CD4-positive, alpha-beta T cell treated with Interleukin-10 for 1 hour (primary cell): ENCODE measurements at regions not wholly inside any gene's neighbourhood (a gene's known extent, or its start where the extent isn't known, plus 50 kb on each side); places are given as distances from the start of the nearest gene placed in this dataset.

Experiments used
- DNase-seq: peaks from one replicate; pipeline ENCODE4 v3.0.0-alpha.2; 2020

DNA sequence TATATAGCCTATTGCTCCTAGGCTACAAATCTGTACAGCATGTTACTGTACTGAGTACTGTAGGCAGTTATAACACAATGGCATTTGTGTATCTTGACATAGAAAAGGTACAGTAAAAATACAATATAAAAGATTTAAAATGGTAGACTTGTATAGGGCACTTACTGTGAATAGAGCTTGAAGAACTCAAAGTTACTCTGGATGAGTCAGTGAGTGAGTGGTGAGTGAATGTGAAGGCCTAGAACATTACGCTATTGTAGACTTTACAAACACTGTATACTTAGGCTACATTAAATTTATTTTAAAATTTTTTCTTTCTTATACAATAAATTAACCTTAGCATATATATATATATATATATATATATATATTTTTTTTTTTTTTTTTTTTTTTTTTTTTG is 140.0 kb upstream of the UBE2E1 start:
- no peak for DNase-seq

- DNase-seq, result no peak
Measured at GRCh38 chr3:23666818-23667217, 138.9 kb upstream of the UBE2E1 start.

DNA sequence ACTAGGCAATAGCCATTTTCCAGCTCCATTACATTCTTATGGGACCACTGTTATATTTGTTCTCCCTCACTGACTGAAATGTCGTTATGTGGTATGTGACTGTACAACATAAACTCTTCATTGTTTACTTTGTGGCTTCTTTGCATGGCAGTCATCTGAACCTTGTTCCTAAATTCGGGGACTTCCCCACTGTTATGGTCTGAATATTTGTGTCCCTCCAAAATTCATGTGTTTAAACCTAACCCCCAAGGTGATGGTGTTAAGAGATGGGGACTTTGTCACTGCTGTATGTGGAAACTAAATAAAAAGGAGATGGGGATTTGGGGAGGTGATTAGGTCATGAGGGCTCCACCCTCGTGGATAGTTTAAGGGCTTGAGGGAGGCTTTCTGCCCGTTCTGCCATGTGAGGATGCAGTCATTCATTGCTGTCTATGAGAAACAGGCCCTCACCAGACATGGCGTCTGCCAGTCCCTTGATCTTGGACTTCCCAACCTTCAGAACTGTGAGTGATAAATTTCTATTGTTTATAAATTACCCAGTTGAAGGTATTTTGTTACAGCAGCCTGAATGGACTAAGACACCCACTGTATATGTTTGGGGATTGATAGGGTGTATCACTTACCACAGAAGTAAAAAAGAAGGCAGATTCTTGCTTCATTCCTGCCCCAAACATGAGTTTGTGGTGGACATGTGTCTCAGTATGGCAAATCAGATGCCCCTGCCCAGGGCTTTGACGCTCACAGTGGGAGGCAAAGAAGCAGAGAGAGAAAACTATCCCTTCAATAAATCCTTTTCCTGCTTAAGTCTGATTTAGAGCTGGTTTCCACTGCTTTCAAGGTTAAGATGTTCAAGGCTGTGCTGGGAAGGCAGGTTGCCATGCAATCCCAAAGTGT is 138.0 kb upstream of the UBE2E1 start:
- no peak for DNase-seq

DNA sequence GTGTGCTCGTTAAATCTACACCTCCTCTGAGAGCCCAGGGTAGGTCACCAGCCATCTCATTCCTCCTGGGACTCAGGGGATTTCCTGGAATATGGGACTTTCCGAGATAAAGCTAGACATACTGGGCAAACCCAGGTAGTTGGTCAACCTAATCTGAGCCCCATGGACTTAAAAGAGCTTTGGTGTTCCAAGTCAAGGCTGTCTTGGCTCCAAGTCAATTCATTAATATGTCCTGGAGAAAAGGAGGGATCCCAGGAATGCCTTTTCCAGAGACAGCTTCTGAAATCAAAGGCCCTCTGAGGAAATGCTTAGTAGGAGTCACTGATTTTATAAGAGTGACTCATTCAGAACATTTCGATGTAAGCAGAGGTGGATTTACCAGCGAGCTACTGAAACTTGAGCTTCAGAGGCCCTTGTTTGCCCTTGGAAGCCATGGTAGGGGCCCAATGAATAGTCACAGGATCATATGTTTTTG is 137.3 kb upstream of the UBE2E1 start:
- DNase-seq, result no peak

DNA sequence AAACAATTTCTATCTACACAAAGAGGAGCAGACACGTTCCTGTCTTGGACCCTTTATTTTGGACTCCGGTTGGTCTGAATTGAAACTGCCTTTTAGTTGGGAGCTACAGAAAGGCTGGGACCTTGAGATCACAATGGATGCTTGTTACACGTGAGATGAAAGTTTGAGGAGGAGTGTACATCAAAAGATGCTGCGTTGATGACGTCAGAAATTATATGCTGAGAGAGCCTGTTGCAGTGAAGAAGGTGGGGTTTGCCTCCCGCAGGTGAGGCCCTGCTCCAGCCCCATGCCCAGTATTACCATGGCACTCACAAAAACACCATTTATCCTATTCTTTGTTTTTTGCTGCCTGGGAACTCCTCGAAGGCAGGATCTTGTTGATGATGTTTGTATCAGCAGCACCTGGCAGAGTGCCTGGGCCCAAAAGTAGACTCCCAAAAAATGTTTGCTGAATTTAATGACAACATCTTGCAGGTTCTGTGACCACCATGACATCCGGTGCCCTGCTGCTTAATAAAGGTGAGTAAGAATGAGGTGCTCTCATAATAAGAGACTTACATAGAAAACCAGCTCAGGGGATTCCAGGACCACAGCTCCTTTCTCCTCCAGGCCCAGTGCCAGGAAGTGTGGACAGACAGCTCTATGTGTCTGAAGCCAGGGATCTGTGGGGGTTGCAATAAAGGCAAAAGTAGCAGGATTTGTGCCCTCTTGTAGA is 136.1 kb upstream of the UBE2E1 start:
- no peak for DNase-seq

GRCh38 chr3:23671851-23672589 is 133.7 kb upstream of the UBE2E1 start:
- DNase-seq, result no peak

- DNase-seq, result no peak
Measured at GRCh38 chr3:23672628-23673027, 133.1 kb upstream of the UBE2E1 start.

DNA sequence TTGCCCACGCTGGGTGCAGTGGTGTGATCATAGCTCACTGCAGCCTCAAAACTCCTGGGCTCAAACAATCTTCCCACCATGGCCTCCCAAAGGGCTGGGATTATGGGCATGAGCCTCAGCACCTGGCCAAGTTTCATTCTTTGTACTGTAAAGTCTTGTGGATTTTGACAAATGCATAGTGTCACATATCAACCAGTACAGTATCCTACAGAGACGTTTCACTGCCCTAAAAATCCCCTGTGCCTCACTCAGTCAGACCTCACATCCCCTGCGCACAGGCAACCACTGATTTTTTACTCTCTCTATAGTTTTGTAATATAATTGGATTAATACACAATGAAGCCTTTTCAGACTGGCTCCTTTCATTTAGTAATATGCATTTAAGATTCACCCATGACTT is 130.7 kb upstream of the UBE2E1 start:
- DNase-seq, result no peak

GRCh38 chr3:23676093-23676492 is 129.7 kb upstream of the UBE2E1 start:
- DNase-seq, result no peak

- DNase-seq, result no peak
Measured at GRCh38 chr3:23682646-23683045, 123.1 kb upstream of the UBE2E1 start.

- DNase-seq, result no peak
Measured at GRCh38 chr3:23685541-23686258, 120.1 kb upstream of the UBE2E1 start.

GRCh38 chr3:23686519-23686918 is 119.2 kb upstream of the UBE2E1 start:
- no peak for DNase-seq

DNA sequence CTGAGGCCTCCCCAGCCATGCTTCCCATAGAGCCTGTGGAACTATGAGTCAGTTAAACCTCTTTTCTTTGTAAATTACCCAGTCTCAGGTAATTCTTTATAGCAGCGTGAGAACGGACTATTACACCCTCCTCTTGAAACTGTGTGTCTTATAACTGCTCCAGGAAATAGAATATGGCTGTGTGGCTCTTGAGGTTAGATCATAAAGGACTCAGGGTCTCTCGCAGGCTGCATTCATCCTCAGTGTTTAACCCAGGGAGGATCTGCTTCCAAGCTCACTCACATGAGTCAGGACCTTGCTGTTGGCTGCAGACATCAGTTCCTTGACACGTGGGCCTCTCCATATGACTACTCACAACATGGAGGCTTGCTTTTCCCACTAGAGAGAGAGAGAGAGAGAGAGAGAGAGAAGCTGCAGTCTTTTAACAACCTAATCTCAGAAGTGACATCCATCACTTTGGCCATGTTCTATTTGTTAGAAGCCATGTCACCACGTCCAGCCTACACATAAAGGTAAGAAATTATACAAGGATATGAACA is 114.3 kb upstream of the UBE2E1 start:
- DNase-seq, result no peak

GRCh38 chr3:23696842-23697241 is 108.9 kb upstream of the UBE2E1 start:
- DNase-seq, result no peak

DNA sequence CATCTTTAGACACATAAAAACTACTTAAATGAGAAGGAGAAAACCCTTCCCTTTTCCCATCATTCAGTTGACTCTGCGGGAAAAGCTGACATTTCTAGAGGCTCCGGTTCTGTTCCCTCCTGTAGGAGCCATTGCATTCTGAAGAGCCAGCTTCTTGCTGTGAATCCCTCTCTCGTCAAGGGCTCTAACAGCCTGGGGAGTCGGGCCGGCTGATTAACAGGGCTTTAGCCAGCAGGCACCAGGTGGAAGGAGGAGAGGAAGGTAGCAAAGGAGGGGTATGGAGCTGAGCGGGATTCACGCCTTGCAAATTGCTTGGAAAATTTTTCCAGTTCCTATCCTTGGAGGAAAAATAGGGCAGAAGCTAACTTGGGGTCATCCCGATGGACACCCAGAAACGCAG is 108.3 kb upstream of the UBE2E1 start:
- no peak for DNase-seq

- no peak for DNase-seq
Measured at GRCh38 chr3:23698652-23699313, 107.0 kb upstream of the UBE2E1 start.

- DNase-seq, result no peak
Measured at GRCh38 chr3:23700616-23701015, 105.1 kb upstream of the UBE2E1 start.

DNA sequence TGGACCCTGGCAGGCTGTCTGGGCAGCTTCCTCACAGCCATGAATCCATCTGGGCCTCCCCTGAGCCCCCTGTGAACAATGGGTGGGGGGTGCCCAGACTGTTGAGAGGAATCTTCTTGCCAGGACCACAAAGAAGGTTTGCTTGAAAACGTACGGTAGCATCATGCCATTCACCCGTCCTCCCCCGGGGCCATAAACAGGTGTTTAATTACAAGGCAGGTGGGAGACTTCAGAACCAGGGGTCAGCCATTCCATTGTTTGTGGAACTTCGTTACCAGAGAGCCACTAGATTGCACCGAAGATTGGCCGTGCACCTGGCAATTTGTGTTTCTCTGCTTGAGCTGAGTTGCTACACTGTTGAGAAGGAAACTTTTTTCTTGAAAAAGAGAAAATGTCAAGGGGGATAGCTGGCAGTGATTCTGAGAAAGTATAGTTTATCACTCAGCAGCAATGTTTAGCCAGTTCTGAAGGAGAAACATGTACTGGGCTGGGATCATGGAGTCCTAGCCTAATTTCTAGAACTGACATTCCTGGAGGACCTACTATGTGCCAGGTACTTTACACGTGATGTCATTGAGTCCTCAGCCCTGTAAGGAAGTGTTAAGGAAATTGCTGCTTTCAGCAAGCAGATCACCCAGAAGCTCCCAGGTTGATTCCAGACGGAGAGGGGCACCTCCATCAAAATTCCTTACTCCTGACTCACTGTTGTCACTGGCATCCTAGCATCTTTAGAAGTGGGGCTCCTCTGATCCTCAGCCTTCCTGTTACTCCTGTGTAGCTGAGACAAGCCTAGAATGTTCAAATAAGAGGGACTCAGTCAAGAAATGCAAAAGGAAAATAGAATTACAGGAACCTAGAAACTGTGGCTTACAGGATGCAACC is 103.8 kb upstream of the UBE2E1 start:
- DNase-seq, result no peak

GRCh38 chr3:23704298-23704697 is 101.5 kb upstream of the UBE2E1 start:
- DNase-seq, result no peak

- no peak for DNase-seq
Measured at GRCh38 chr3:23706111-23706510, 99.6 kb upstream of the UBE2E1 start.

GRCh38 chr3:23709987-23710386 is 95.8 kb upstream of the UBE2E1 start:
- DNase-seq, result no peak
